GM10248 (cell line): ENCODE measurements at regions not wholly inside any gene's neighbourhood (a gene's known extent, or its start where the extent isn't known, plus 50 kb on each side); places are given as distances from the start of the nearest gene placed in this dataset.

ENCODE experiments used
- CTCF ChIA-PET: fragments of 300-600 bp; sonication (Branson Sonifier 250); formaldehyde crosslinking; extraction: SDS; loops from one replicate; lab custom pipeline; 2021; ENCODE audit warnings: antibody characterized with exemption; lab: Yijun Ruan, JAX
- POLR2A ChIA-PET: fragments of 350-650 bp; sonication (Branson Sonifier 250); formaldehyde crosslinking; extraction: SDS; loops from one replicate; lab custom pipeline; 2020; ENCODE audit warnings: antibody characterized with exemption; lab: Yijun Ruan, JAX
- DNase-seq: peaks from one replicate; pipeline ENCODE4 v3.0.0; 2012; ENCODE audit errors: extremely low spot score
- CTCF ChIP-seq: IDR thresholded peaks from 2 replicates; pipeline ENCODE4 v1.5.1; 2012; ENCODE audit warnings: mild to moderate bottlenecking, low read depth; ENCODE audit errors: extremely low read depth, missing control alignments, control extremely low read depth

- CTCF ChIA-PET, result interaction anchor here (0.9 kb wide), 1 partner anchor 9 kb away, joined by 3 read pairs; no protein-coding TSS in a partner anchor
- POLR2A ChIA-PET, result no interaction called here
- DNase-seq, result no peak
- no peak for TF ChIP-seq CTCF
Observed at GRCh38 chr11:129271030-129271429, 78.9 kb upstream of the ARHGAP32 start.

GRCh38 chr11:129270446-129270845, 78.3 kb upstream of the ARHGAP32 start:
- no peak for DNase-seq
- TF ChIP-seq CTCF, result no peak
- ChIA-PET POLR2A (interaction anchor here (0.6 kb wide), 1 partner anchor 61 kb away, joined by 3 read pairs; no protein-coding TSS in a partner anchor), CTCF (interaction anchor here (0.9 kb wide), 1 partner anchor 8 kb away, joined by 3 read pairs; no protein-coding TSS in a partner anchor)

- no peak for DNase-seq
- ChIA-PET CTCF (no interaction called here), POLR2A (no interaction called here)
- TF ChIP-seq CTCF, result no peak
Observed at GRCh38 chr11:129268371-129268770, 76.2 kb upstream of the ARHGAP32 start.

GRCh38 chr11:129267716-129268115, 75.6 kb upstream of the ARHGAP32 start:
- CTCF ChIA-PET, result no interaction called here
- no peak for DNase-seq
- POLR2A ChIA-PET, result no interaction called here
- no peak for TF ChIP-seq CTCF

GRCh38 chr11:129266536-129266935, 74.4 kb upstream of the ARHGAP32 start:
- TF ChIP-seq CTCF, result no peak
- no peak for DNase-seq
- ChIA-PET CTCF (interaction anchor here (1.0 to 1.4 kb wide), 2 partner anchors 11 to 14 kb away, joined by 4 to 5 read pairs; no protein-coding TSS in a partner anchor), POLR2A (no interaction called here)

- CTCF ChIA-PET, result no interaction called here
- POLR2A ChIA-PET, result no interaction called here
Observed at GRCh38 chr11:129265125-129265788, 73.1 kb upstream of the ARHGAP32 start.

More at GRCh38 chr11:129265125-129265788, 73.1 kb upstream of the ARHGAP32 start:
- DNase-seq, result no peak
- TF ChIP-seq CTCF, result no peak
